GM19035 (cell line): ENCODE measurements at regions not wholly inside any gene's neighbourhood (a gene's known extent, or its start where the extent isn't known, plus 50 kb on each side); places are given as distances from the start of the nearest gene placed in this dataset.
"Not testable (repeated sequence)": the region's sequence is repeated elsewhere in the genome, so short reads cannot be mapped to it uniquely, and the experiment has no call there.

Experiments used
- ATAC-seq: cut with Tn5 transposase; IDR thresholded peaks from one replicate; pipeline ENCODE4 v1.9.1; 2021; ENCODE audit not compliant: unreplicated experiment

- ATAC-seq, result not testable (repeated sequence)
These were observed 80.7 kb downstream of the SPTSSA start for GRCh38 chr14:34381304-34381703.

- ATAC-seq, result no peak
These were observed 81.6 kb downstream of the SPTSSA start for GRCh38 chr14:34380471-34380845.

GRCh38 chr14:34379816-34380470 is 82.1 kb downstream of the SPTSSA start:
- no peak for ATAC-seq

GRCh38 chr14:34376649-34377267 is 85.3 kb downstream of the SPTSSA start:
- ATAC-seq, result no peak

GRCh38 chr14:34374998-34375740 is 86.9 kb downstream of the SPTSSA start:
- ATAC-seq, result no peak

GRCh38 chr14:34373191-34373590 is 88.8 kb downstream of the SPTSSA start:
- ATAC-seq, result no peak

GRCh38 chr14:34372786-34373185 is 89.3 kb downstream of the SPTSSA start:
- ATAC-seq, result no peak

- no peak for ATAC-seq
These were observed 92.4 kb downstream of the SPTSSA start for GRCh38 chr14:34369648-34370030.

- ATAC-seq, result no peak
These were observed 92.9 kb downstream of the SPTSSA start for GRCh38 chr14:34368971-34369647.

GRCh38 chr14:34368115-34368970 is 93.7 kb downstream of the SPTSSA start:
- ATAC-seq, result no peak

GRCh38 chr14:34365309-34365915 is 96.6 kb downstream of the SPTSSA start:
- no peak for ATAC-seq

GRCh38 chr14:34364201-34364600 is 97.8 kb downstream of the SPTSSA start:
- ATAC-seq, result no peak

- no peak for ATAC-seq
These were observed 98.3 kb downstream of the SPTSSA start for GRCh38 chr14:34363733-34364134.

GRCh38 chr14:34362641-34363251 is 99.3 kb downstream of the SPTSSA start:
- ATAC-seq, result no peak

GRCh38 chr14:34361504-34362011 is 100.5 kb downstream of the SPTSSA start:
- ATAC-seq, result no peak

- ATAC-seq, result no peak
These were observed 102.5 kb downstream of the SPTSSA start for GRCh38 chr14:34359420-34360117.

- ATAC-seq, result no peak
These were observed 105.8 kb downstream of the SPTSSA start for GRCh38 chr14:34356264-34356654.

GRCh38 chr14:34355584-34356263 is 106.3 kb downstream of the SPTSSA start:
- ATAC-seq, result no peak

GRCh38 chr14:34354556-34354955 is 107.5 kb downstream of the SPTSSA start:
- no peak for ATAC-seq
